H9 (cell line): ENCODE measurements at regions not wholly inside any gene's neighbourhood (a gene's known extent, or its start where the extent isn't known, plus 50 kb on each side); places are given as distances from the start of the nearest gene placed in this dataset.

Source experiments
- DNase-seq: peaks from one replicate; pipeline ENCODE4 v3.0.0-alpha.2; 2017
- H2AFZ ChIP-seq: one replicate; pipeline ENCODE4 v1.6.1; 2013; ENCODE audit warnings: mild to moderate bottlenecking, low read length, control low read depth, moderate library complexity
- H2AK5ac ChIP-seq: 2 replicates; pipeline ENCODE4 v1.6.1; 2013; ENCODE audit warnings: low read length, control low read depth, mixed read lengths; ENCODE audit not compliant: insufficient read length
- H2BK120ac ChIP-seq: one replicate; pipeline ENCODE4 v1.6.1; 2013; ENCODE audit warnings: low read depth, mild to moderate bottlenecking, low read length, control low read depth, inconsistent platforms; ENCODE audit not compliant: poor library complexity, severe bottlenecking
- H2BK12ac ChIP-seq: 2 replicates; pipeline ENCODE4 v1.6.1; 2013; ENCODE audit warnings: low read length, control low read depth, mixed read lengths, low read depth; ENCODE audit not compliant: insufficient read length
- H2BK15ac ChIP-seq: 2 replicates; pipeline ENCODE4 v1.6.1; 2013; ENCODE audit warnings: low read depth, low read length, control low read depth
- H2BK20ac ChIP-seq: one replicate; pipeline ENCODE4 v1.6.1; 2013; ENCODE audit warnings: low read depth, mild to moderate bottlenecking, low read length, control low read depth, inconsistent platforms; ENCODE audit not compliant: poor library complexity, severe bottlenecking
- H2BK5ac ChIP-seq: 2 replicates; pipeline ENCODE4 v1.6.1; 2013; ENCODE audit warnings: low read length, control low read depth, mixed read lengths; ENCODE audit not compliant: insufficient read length
- H3K14ac ChIP-seq: 2 replicates; pipeline ENCODE4 v1.6.1; 2013; ENCODE audit warnings: low read length, control low read depth; ENCODE audit not compliant: insufficient read depth
- H3K18ac ChIP-seq: 2 replicates; pipeline ENCODE4 v1.6.1; 2013; ENCODE audit warnings: low read depth, mild to moderate bottlenecking, mixed read lengths, low read length, control low read depth; ENCODE audit not compliant: insufficient read length
- H3K23ac ChIP-seq: 2 replicates; pipeline ENCODE4 v1.6.1; 2013; ENCODE audit warnings: low read length, control low read depth, mixed read lengths, low read depth; ENCODE audit not compliant: insufficient read length
- H3K23me2 ChIP-seq: 2 replicates; pipeline ENCODE4 v1.6.1; 2013; ENCODE audit warnings: low read depth, mild to moderate bottlenecking, mixed read lengths, low read length, control low read depth; ENCODE audit not compliant: insufficient read length, poor library complexity, severe bottlenecking
- H3K27ac ChIP-seq: 2 replicates; pipeline ENCODE4 v1.5.1; 2013; ENCODE audit warnings: low read length, control low read depth, mixed read lengths, low read depth; ENCODE audit not compliant: insufficient read length
- H3K27me3 ChIP-seq: 2 replicates; pipeline ENCODE4 v1.6.1; 2013; ENCODE audit warnings: low read length, control low read depth, inconsistent platforms; ENCODE audit not compliant: insufficient read depth
- H3K4ac ChIP-seq: 2 replicates; pipeline ENCODE4 v1.6.1; 2013; ENCODE audit warnings: low read depth, mild to moderate bottlenecking, control low read depth, inconsistent platforms, low read length, moderate library complexity
- H3K4me1 ChIP-seq: 2 replicates; pipeline ENCODE4 v1.6.1; 2013; ENCODE audit warnings: low read length, control low read depth, inconsistent platforms; ENCODE audit not compliant: insufficient read depth
- H3K4me2 ChIP-seq: 2 replicates; pipeline ENCODE4 v1.6.1; 2013; ENCODE audit warnings: low read length, control low read depth, mixed read lengths; ENCODE audit not compliant: insufficient read length, insufficient read depth
- H3K56ac ChIP-seq: 2 replicates; pipeline ENCODE4 v1.6.1; 2013; ENCODE audit warnings: low read depth, mild to moderate bottlenecking, mixed read lengths, low read length, control low read depth; ENCODE audit not compliant: insufficient read length
- H3K79me1 ChIP-seq: 2 replicates; pipeline ENCODE4 v1.6.1; 2013; ENCODE audit warnings: low read depth, mild to moderate bottlenecking, moderate library complexity, low read length, control low read depth, inconsistent platforms; ENCODE audit not compliant: insufficient read depth, poor library complexity, severe bottlenecking
- H3K79me2 ChIP-seq: 2 replicates; pipeline ENCODE4 v1.6.1; 2013; ENCODE audit warnings: low read length, control low read depth, inconsistent platforms; ENCODE audit not compliant: insufficient read depth
- H3K9ac ChIP-seq: 2 replicates; pipeline ENCODE4 v1.6.1; 2013; ENCODE audit warnings: low read length, control low read depth, mixed read lengths; ENCODE audit not compliant: insufficient read length; ENCODE audit errors: extremely low read depth
- H3K9me3 ChIP-seq: one replicate; pipeline ENCODE4 v1.6.1; 2013; ENCODE audit warnings: low read depth, low read length, inconsistent platforms; ENCODE audit not compliant: control insufficient read depth
- H3T11ph ChIP-seq: one replicate; pipeline ENCODE4 v1.6.1; 2013; ENCODE audit warnings: mild to moderate bottlenecking, low read length, control low read depth, inconsistent platforms
- H4K20me1 ChIP-seq: one replicate; pipeline ENCODE4 v1.6.1; 2013; ENCODE audit not compliant: control insufficient read depth, insufficient read length, insufficient read depth
- H4K5ac ChIP-seq: 2 replicates; pipeline ENCODE4 v1.6.1; 2013; ENCODE audit warnings: low read depth, mild to moderate bottlenecking, mixed read lengths, low read length, control low read depth; ENCODE audit not compliant: insufficient read length
- H4K8ac ChIP-seq: replicated peaks from 2 replicates; pipeline ENCODE4 v1.6.1; 2013; ENCODE audit warnings: low read length, control low read depth, mixed read lengths, low read depth; ENCODE audit not compliant: insufficient read length
- H4K91ac ChIP-seq: 2 replicates; pipeline ENCODE4 v1.6.1; 2013; ENCODE audit warnings: low read depth, mild to moderate bottlenecking, moderate library complexity, mixed read lengths, low read length, control low read depth; ENCODE audit not compliant: insufficient read length
- H3K27ac Mint-ChIP-seq, 3 experiments: 2 replicates in 2 of 3; 3 replicates in 1 of 3; pipeline ENCODE4 v1.8.0; 2020 to 2021; ENCODE audit warnings: mixed read lengths in 3 of 3, mild to moderate bottlenecking in 1 of 3, moderate library complexity in 1 of 3
- H3K27me3 Mint-ChIP-seq: 2 replicates; pipeline ENCODE4 v1.8.0; 2021; ENCODE audit warnings: low read depth, mild to moderate bottlenecking, moderate library complexity, mixed read lengths
- H3K36me3 Mint-ChIP-seq, 3 experiments: 2 replicates in 2 of 3; 3 replicates in 1 of 3; pipeline ENCODE4 v1.8.0; 2020 to 2021; ENCODE audit warnings: low read depth in 3 of 3, mixed read lengths in 3 of 3; ENCODE audit not compliant: insufficient read depth in 1 of 3
- H3K4me1 Mint-ChIP-seq, 2 experiments: 2 replicates each; pipeline ENCODE4 v1.8.0; 2020; ENCODE audit warnings: mixed read lengths in 2 of 2
- H3K4me3 Mint-ChIP-seq, 2 experiments: 2 replicates in 1 of 2; 3 replicates in 1 of 2; pipeline ENCODE4 v1.8.0; 2020 to 2021; ENCODE audit warnings: mild to moderate bottlenecking in 2 of 2, mixed read lengths in 2 of 2, moderate library complexity in 1 of 2
- H3K9me3 Mint-ChIP-seq, 2 experiments: 2 replicates in 1 of 2; 3 replicates in 1 of 2; pipeline ENCODE4 v1.8.0; 2020; ENCODE audit warnings: mild to moderate bottlenecking in 2 of 2, mixed read lengths in 2 of 2, moderate library complexity in 1 of 2
- CTCF ChIP-seq: fragments of 200-600 bp; sonication (generic); conservative IDR thresholded peaks from 3 replicates; pipeline ENCODE4 v1.8.0; 2021; ENCODE audit warnings: antibody characterized with exemption, mild to moderate bottlenecking
- WGBS: extraction: QIAGEN DNeasy Blood & Tissue Kit; methylation state at CpG from one replicate; pipeline ENCODE4 v1.1.7; 2013; ENCODE audit warnings: missing lambda C conversion rate, low lambda C conversion rate, mixed read lengths; ENCODE audit not compliant: insufficient read length; ENCODE audit errors: extremely low coverage; 5-methylcytosine and 5-hydroxymethylcytosine counted together

- H4K20me1 ChIP-seq = no peaks in the 10 kb centered on the region
- no peak overlapping the region for H3T11ph ChIP-seq
- H3K14ac ChIP-seq = no peak overlapping the region
- H4K5ac ChIP-seq = no peak overlapping the region
- Mint-ChIP-seq H3K9me3 (no peaks in the 10 kb centered on the region), H3K36me3 (no peaks in the 10 kb centered on the region), H3K4me1 (peaks cover 4 to 12% of the 10 kb centered on the region in 2 experiments), H3K27ac (no peak overlapping the region), H3K4me3 (no peak overlapping the region), H3K27me3 (no peaks in the 10 kb centered on the region)
- no peak overlapping the region for H3K9ac ChIP-seq
- H3K27ac ChIP-seq = no peak overlapping the region
- no peak overlapping the region for H3K23ac ChIP-seq
- DNase-seq = no peak
- no peak overlapping the region for H2BK20ac ChIP-seq
- H3K23me2 ChIP-seq = no peaks in the 10 kb centered on the region
- no peak overlapping the region for H2BK120ac ChIP-seq
- H2BK5ac ChIP-seq = no peak overlapping the region
- no peaks in the 10 kb centered on the region for H3K27me3 ChIP-seq
- WGBS = no CpG with 5 or more reads among the region's 12 CpGs
- no peak overlapping the region for H3K56ac ChIP-seq
- no peak overlapping the region for H4K91ac ChIP-seq
- H2AK5ac ChIP-seq = no peak overlapping the region
- no peak overlapping the region for H3K18ac ChIP-seq
- H3K4me2 ChIP-seq = no peak overlapping the region
- no peak for TF ChIP-seq CTCF
- no peaks in the 10 kb centered on the region for H3K79me2 ChIP-seq
- H2AFZ ChIP-seq = no peak overlapping the region
- H3K79me1 ChIP-seq = no peaks in the 10 kb centered on the region
- H2BK15ac ChIP-seq = no peak overlapping the region
- no peaks in the 10 kb centered on the region for H3K4me1 ChIP-seq
- no peak overlapping the region for H2BK12ac ChIP-seq
- no peaks in the 10 kb centered on the region for H3K9me3 ChIP-seq
- no peak overlapping the region for H3K4ac ChIP-seq
- H4K8ac ChIP-seq = no peak overlapping the region
Measured at GRCh38 chr2:12488352-12489318, 228.1 kb upstream of the TRIB2 start.
